HFFc6 (cell line): ENCODE measurements at regions not wholly inside any gene's neighbourhood (a gene's known extent, or its start where the extent isn't known, plus 50 kb on each side); places are given as distances from the start of the nearest gene placed in this dataset.
"Not testable (repeated sequence)": the region's sequence is repeated elsewhere in the genome, so short reads cannot be mapped to it uniquely, and the experiment has no call there.

Experiments used
- DNase-seq: peaks from one replicate; pipeline ENCODE4 v3.0.0-alpha.2; 2018
- H3K27ac Mint-ChIP-seq: 2 replicates; pipeline ENCODE4 v1.8.0; 2020; ENCODE audit warnings: mild to moderate bottlenecking, mixed read lengths
- H3K27me3 Mint-ChIP-seq: 2 replicates; pipeline ENCODE4 v1.8.0; 2021; ENCODE audit warnings: mild to moderate bottlenecking, moderate library complexity, mixed read lengths; ENCODE audit not compliant: insufficient read depth
- H3K36me3 Mint-ChIP-seq: 2 replicates; pipeline ENCODE4 v1.8.0; 2021; ENCODE audit warnings: low read depth, mixed read lengths
- H3K4me1 Mint-ChIP-seq: 2 replicates; pipeline ENCODE4 v1.8.0; 2020; ENCODE audit warnings: low read depth, mixed read lengths
- H3K4me3 Mint-ChIP-seq: 2 replicates; pipeline ENCODE4 v1.8.0; 2020; ENCODE audit warnings: mild to moderate bottlenecking, moderate library complexity, mixed read lengths
- H3K9me3 Mint-ChIP-seq: 2 replicates; pipeline ENCODE4 v1.8.0; 2020; ENCODE audit warnings: mild to moderate bottlenecking, mixed read lengths
- TF ChIP-seq, protein P1 (sequence below): fragments of 200-600 bp; sonication (generic); IDR thresholded peaks from 2 replicates; pipeline ENCODE4 v1.5.0; 2021; ENCODE audit warnings: antibody characterized with exemption, mild to moderate bottlenecking

DNA sequence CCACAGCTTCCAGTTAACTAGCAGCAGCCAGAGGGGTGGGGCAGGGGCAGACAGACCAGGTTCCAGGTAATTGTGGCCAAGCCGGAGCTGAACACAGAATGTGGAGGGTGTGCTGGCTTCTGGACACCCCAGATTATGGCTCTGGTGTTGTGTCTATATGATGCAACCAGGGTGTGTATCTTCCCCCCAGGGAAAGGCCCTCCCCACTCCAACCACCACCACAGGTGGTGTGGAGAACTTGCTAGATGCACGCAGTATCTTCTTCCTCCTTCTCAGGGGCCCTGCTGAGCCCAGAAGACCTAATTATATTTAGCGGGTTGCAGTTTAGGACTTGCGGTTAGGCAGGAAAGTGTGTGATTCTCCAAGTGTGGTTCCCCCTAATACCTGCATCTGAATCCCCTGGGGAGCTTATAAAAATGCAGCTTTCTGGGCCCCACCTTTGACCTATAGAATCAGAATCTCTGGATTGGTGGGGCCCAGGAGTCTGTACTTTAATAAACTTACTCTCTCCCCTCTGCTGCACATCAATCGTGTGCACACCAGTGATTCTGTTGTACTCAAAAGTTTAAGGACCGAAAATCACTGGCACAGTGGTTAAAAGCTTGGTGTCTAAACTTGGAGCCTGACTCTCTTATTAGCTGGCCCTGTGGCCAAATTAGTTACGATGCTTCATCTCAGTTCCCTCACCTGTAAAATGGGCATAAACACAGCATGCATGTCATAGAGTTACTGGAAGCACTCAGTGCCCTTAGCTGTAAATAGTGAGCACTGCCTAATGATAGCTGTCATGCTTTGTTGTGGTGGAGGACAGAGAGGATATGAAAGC lies 379.1 kb upstream of the PROK2 start:
- TF ChIP-seq, protein P1, sequence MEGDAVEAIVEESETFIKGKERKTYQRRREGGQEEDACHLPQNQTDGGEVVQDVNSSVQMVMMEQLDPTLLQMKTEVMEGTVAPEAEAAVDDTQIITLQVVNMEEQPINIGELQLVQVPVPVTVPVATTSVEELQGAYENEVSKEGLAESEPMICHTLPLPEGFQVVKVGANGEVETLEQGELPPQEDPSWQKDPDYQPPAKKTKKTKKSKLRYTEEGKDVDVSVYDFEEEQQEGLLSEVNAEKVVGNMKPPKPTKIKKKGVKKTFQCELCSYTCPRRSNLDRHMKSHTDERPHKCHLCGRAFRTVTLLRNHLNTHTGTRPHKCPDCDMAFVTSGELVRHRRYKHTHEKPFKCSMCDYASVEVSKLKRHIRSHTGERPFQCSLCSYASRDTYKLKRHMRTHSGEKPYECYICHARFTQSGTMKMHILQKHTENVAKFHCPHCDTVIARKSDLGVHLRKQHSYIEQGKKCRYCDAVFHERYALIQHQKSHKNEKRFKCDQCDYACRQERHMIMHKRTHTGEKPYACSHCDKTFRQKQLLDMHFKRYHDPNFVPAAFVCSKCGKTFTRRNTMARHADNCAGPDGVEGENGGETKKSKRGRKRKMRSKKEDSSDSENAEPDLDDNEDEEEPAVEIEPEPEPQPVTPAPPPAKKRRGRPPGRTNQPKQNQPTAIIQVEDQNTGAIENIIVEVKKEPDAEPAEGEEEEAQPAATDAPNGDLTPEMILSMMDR: no peak
- H3K27ac Mint-ChIP-seq: no peak overlapping the region
- H3K9me3 Mint-ChIP-seq: no peaks in the 10 kb centered on the region
- no peak for DNase-seq
- H3K4me1 Mint-ChIP-seq: peaks cover 17% of the 10 kb centered on the region
- no peaks in the 10 kb centered on the region for H3K36me3 Mint-ChIP-seq
- peaks cover 8% of the 10 kb centered on the region for H3K27me3 Mint-ChIP-seq
- no peak overlapping the region for H3K4me3 Mint-ChIP-seq

DNA sequence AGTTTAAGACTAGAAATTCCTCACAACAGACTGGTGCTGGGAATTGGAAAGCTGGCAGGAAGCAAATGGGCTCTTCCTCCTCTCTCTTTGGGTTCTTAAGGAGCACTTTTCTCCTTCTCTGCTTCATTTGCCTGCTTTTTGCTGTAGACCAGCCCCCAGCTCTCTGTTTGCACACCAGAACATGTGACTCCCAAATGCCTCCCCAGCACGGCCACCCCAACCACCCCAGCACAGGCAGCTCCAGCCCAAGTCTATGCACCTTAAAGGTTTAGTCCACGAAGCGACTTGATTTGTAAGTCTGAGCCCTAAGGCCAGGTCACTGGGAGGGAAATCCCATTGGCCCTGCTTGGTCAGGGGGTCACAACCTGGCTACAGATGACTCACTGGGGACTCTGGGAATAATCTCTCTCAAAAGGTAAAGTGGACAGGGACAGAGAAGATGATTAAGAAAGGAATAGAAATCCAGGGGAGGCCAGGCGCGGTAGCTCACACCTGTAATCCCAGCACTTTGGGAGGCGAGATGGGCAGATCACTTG lies 377.8 kb upstream of the PROK2 start:
- Mint-ChIP-seq H3K4me1 (peaks cover 22% of the 10 kb centered on the region), H3K9me3 (no peaks in the 10 kb centered on the region), H3K27ac (no peak overlapping the region), H3K36me3 (no peaks in the 10 kb centered on the region), H3K27me3 (peaks cover 5% of the 10 kb centered on the region), H3K4me3 (no peak overlapping the region)
- no peak for DNase-seq
- TF ChIP-seq, protein P1: no peak

DNA sequence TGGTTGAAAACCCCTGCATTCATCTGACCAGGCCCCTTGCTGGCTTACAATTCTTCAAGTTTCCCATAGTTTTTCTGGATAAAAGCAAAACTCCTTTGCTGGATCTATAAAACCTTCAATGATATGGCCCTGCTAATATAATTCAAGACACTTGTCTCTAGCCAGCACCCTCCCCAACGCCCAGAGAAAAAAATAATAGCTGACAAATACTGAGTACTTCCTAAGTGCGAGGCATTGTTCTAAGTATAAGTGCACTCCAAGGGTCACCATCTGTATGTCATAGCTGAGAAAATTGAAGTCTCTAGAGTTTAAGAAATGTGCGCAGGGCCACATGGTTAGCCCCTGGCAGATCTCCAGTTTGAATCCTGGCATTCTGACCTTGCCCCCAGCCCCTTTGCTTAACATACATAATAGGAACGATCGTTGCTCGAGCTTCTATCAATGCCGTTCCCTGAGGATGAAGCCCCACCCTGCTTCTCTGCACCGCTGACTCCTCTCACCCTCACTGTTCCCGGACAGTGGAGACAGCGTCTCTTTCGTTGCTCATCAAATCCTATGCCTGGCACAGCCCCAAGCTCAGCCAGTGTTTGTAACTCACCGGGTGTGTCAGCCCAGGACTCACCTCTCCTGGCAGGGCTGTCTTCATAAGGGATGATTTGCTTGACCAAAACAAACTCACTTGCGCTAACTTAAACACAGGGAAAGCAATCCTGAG lies 377.1 kb upstream of the PROK2 start:
- H3K27ac Mint-ChIP-seq: no peak overlapping the region
- H3K9me3 Mint-ChIP-seq: no peaks in the 10 kb centered on the region
- peaks cover 22% of the 10 kb centered on the region for H3K4me1 Mint-ChIP-seq
- peak; percentile 52 for DNase-seq
- no peak overlapping the region for H3K4me3 Mint-ChIP-seq
- TF ChIP-seq, protein P1: no peak
- H3K36me3 Mint-ChIP-seq: no peaks in the 10 kb centered on the region
- H3K27me3 Mint-ChIP-seq: peaks cover 5% of the 10 kb centered on the region

DNA sequence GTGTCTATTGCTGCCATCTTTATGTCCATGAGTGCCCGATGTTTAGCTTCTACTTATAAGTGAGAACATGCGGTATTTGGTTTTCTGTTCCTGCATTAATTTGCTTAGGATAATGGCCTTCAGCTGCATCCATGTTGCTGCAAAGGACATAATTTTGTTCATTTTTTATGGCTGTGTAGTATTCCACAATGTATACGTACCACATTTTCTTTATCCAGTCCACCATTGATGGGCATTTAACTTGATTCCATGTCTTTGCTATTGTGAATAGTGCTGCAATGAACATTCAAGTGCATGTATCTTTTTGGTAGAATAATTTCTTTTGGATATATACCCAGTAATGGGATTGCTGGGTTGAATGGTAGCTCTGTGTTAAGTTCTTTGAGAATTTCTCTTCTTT lies 376.3 kb upstream of the PROK2 start:
- H3K9me3 Mint-ChIP-seq, H3K4me3 Mint-ChIP-seq: not testable (repeated sequence)

DNA sequence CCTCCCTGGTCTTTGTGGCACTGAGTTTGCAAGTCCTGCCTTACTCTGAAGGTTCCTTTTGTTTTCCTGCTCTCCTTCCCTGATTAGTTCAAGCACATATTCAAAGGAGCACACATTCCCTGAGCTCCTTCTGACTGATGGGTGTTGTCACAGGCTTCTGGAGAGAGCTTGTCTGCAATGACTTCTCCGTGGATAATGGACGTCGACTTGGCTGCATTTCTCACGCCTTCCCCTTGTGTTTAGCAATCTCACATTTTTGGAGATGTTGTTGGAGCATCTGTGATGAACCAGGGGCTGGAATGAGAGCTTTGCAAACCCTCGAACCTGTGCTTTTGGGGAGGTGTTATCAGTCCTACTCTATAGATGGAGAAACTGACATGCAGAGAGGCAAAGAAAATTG lies 375.4 kb upstream of the PROK2 start:
- DNase-seq: no peak
- peaks cover 32% of the 10 kb centered on the region for H3K4me1 Mint-ChIP-seq
- no peak overlapping the region for H3K4me3 Mint-ChIP-seq
- peaks cover 8% of the 10 kb centered on the region for H3K27me3 Mint-ChIP-seq
- TF ChIP-seq, protein P1: no peak
- H3K9me3 Mint-ChIP-seq: no peaks in the 10 kb centered on the region
- H3K27ac Mint-ChIP-seq: no peak overlapping the region
- no peaks in the 10 kb centered on the region for H3K36me3 Mint-ChIP-seq

More for the DNA sequence above, 376.3 kb upstream of the PROK2 start:
- H3K27me3 Mint-ChIP-seq, H3K36me3 Mint-ChIP-seq, H3K27ac Mint-ChIP-seq, DNase-seq: not testable (repeated sequence)
- H3K4me1 Mint-ChIP-seq: peaks cover 27% of the 10 kb centered on the region

DNA sequence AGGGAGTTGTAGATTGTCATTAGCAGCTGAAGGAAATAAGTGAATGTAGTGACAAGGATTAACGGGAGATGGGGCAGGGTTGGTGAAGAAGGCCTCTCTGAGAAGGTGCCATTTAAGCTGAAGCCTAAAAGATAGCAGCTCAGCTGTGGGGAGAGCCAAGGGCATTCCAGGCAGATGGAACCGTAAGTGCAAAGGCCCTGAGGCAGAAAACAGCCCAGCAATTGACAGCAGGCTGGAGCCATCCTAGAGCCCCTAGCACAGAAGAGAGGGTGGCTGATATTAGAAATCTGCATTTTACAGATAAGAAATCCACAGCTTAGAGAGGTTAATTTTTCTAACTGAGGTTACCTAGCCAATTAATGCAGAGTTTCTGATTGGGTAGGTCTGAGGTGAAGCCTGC lies 374.5 kb upstream of the PROK2 start:
- H3K27me3 Mint-ChIP-seq: peaks cover 8% of the 10 kb centered on the region
- H3K4me3 Mint-ChIP-seq: no peak overlapping the region

More for the DNA sequence above, 374.5 kb upstream of the PROK2 start:
- TF ChIP-seq, protein P1: no peak
- H3K36me3 Mint-ChIP-seq: no peaks in the 10 kb centered on the region
- H3K4me1 Mint-ChIP-seq: peaks cover 35% of the 10 kb centered on the region
- no peak for DNase-seq
- H3K9me3 Mint-ChIP-seq: no peaks in the 10 kb centered on the region
- no peak overlapping the region for H3K27ac Mint-ChIP-seq
